Activated CD8-positive, alpha-beta T cell treated with anti-CD3 and anti-CD28 coated beads, Interleukin-2, amount 10 ng/mL, durations not matched to agents 7 days and 5 days (primary cell): ENCODE measurements at regions not wholly inside any gene's neighbourhood (a gene's known extent, or its start where the extent isn't known, plus 50 kb on each side); places are given as distances from the start of the nearest gene placed in this dataset.

Experiments
- ATAC-seq: fragments of 150-1000 bp; cut with Tn5 transposase; one replicate; pipeline ENCODE4 v1.10.0; 2021; ENCODE audit warnings: moderate library complexity
- CTCF ChIA-PET: fragments of 350-600 bp; sonication (Branson Sonifier 250); formaldehyde crosslinking; loops from one replicate; lab custom pipeline; 2021; ENCODE audit warnings: antibody characterized with exemption; lab: Charles Lee
- POLR2A ChIA-PET: fragments of 350-600 bp; sonication (Branson Sonifier 250); formaldehyde crosslinking; loops from one replicate; lab custom pipeline; 2021; ENCODE audit warnings: antibody characterized with exemption; lab: Charles Lee
- DNase-seq: peaks from one replicate; pipeline ENCODE4 v3.0.0-alpha.2; 2020
- H3K27ac Mint-ChIP-seq: one replicate; pipeline ENCODE4 v1.8.0; 2021; ENCODE audit warnings: mild to moderate bottlenecking, mixed read lengths
- H3K27me3 Mint-ChIP-seq: one replicate; pipeline ENCODE4 v1.8.0; 2021; ENCODE audit warnings: low read depth, mixed read lengths
- H3K36me3 Mint-ChIP-seq: one replicate; pipeline ENCODE4 v1.8.0; 2021; ENCODE audit warnings: low read depth, mixed read lengths
- H3K4me1 Mint-ChIP-seq: one replicate; pipeline ENCODE4 v1.8.0; 2021; ENCODE audit warnings: low read depth, mixed read lengths
- H3K4me3 Mint-ChIP-seq: one replicate; pipeline ENCODE4 v1.8.0; 2021; ENCODE audit warnings: mild to moderate bottlenecking, mixed read lengths
- H3K9me3 Mint-ChIP-seq: one replicate; pipeline ENCODE4 v1.8.0; 2022; ENCODE audit warnings: mixed read lengths; ENCODE audit not compliant: insufficient read depth

DNA sequence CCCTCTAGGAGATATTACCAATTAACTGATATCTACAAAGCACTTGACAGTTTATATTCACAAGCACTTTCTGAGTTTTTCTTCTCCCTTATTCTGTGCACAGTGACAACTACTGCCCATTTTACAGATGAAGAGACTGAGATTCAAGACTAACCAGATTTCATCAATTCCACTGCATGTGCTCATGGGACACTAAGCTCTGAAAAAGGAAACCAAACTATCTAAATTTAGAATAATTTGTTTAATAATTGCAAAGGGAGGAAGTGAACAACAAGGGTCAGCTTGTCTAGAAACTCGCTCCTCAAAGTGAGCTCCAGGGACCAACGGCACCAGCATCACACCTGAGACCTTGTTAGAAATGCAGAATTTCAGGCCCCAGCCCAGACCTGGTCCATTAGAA, 50.8 kb upstream of the MYLIP start:
- Mint-ChIP-seq H3K4me1 (no peaks in the 10 kb centered on the region), H3K27ac (no peak overlapping the region), H3K9me3 (no peaks in the 10 kb centered on the region), H3K4me3 (no peak overlapping the region), H3K27me3 (peaks cover 6% of the 10 kb centered on the region), H3K36me3 (no peaks in the 10 kb centered on the region)
- POLR2A ChIA-PET = no interaction called here
- DNase-seq (no peak), ATAC-seq (no peak)
- CTCF ChIA-PET = no interaction called here

DNA sequence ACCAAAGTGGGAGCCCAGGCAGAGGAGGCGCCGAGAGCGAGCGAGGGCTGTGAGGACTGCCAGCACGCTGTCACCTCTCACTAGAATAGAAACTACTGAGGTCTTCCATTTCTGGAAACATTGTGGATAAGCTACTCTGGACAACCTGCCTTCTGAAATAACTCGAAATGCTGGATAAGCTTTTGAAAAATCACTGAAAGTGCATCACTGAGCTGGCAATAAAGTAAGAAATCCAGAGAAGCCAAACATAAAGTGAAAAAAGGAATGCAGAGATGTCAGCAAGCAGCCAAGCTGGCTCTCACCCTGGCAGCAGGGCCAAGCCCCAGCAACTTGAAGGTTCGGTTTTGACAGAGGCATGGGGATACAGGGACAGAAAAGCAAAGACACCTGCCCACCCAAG, 59.2 kb upstream of the MYLIP start:
- ATAC-seq = no peak
- Mint-ChIP-seq H3K36me3 (no peaks in the 10 kb centered on the region), H3K9me3 (no peaks in the 10 kb centered on the region), H3K4me1 (peaks cover 2% of the 10 kb centered on the region), H3K27ac (no peak overlapping the region), H3K4me3 (no peak overlapping the region), H3K27me3 (peaks cover 5% of the 10 kb centered on the region)
- ChIA-PET CTCF (no interaction called here), POLR2A (no interaction called here)
- DNase-seq = no peak

DNA sequence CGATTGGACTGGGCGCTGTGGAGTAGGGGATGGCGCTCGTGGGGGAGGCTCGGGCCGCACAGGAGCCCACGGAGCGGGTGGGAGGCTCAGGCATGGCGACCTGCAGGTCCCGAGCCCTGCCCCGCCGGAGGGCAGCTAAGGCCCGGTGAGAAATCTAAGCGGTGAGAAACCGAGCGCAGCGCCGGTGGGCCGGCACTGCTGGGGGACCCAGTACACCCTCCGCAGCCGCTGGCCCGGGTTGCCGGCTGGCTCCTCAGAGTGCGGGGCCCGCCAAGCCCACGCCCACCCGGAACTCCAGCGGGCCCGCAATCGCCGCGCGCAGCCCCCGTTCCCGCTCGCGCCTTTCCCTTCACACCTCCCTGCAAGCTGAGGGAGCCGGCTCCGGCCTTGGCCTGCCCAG, 59.7 kb upstream of the MYLIP start:
- Mint-ChIP-seq H3K27ac (no peak overlapping the region), H3K4me1 (peaks cover 2% of the 10 kb centered on the region)
- POLR2A ChIA-PET = no interaction called here

DNA sequence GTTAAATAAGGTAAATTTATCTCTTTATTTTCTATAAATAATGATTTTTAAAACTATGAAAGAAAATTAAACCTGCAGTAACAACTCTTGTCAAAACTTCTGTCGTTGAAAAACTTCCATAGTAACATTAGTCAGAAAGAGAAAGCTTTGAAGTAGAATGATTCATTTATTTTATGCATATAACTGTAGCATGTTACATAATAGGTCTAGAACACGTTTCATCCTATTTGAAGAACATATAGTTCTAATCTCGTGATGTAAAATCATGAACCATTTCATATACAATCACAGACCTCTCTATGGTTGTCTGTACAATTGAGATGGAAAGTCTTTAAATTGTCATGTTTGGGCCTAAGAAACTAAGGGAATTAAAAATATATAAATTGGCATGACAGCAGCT, 61.3 kb upstream of the MYLIP start:
- H3K4me3 Mint-ChIP-seq = no peak overlapping the region
- ChIA-PET POLR2A (no interaction called here), CTCF (no interaction called here)
- H3K9me3 Mint-ChIP-seq = no peaks in the 10 kb centered on the region
- ATAC-seq (no peak), DNase-seq (no peak)
- peaks cover 5% of the 10 kb centered on the region for H3K27me3 Mint-ChIP-seq
- H3K36me3 Mint-ChIP-seq = no peaks in the 10 kb centered on the region
- no peak overlapping the region for H3K27ac Mint-ChIP-seq
- H3K4me1 Mint-ChIP-seq = peaks cover 2% of the 10 kb centered on the region

More for the DNA sequence above, 59.7 kb upstream of the MYLIP start:
- DNase-seq (no peak), ATAC-seq (no peak)
- Mint-ChIP-seq H3K27me3 (peaks cover 5% of the 10 kb centered on the region), H3K4me3 (no peak overlapping the region), H3K36me3 (no peaks in the 10 kb centered on the region), H3K9me3 (no peaks in the 10 kb centered on the region)
- CTCF ChIA-PET = no interaction called here

DNA sequence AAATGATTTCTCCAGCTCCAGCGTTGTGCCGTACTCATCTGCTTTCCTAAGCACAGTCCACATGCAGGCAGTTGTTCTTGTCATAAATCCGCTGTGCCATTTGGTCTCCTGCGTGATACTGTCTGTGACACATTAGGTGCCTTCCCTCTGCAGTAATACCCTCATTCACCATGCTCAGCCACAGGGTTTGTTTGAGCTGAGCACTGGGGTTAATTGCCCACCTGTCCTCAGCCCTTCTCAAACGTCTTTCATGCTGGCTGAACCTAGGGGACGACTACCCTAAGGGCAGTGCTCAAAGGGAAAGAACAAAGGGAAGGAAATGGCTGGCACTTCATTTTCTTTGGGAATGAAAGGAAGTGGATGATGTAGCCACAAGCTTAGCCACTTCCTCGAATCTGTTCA, 64.2 kb upstream of the MYLIP start:
- Mint-ChIP-seq H3K27me3 (peaks cover 5% of the 10 kb centered on the region), H3K36me3 (no peaks in the 10 kb centered on the region), H3K9me3 (no peaks in the 10 kb centered on the region), H3K4me3 (no peak overlapping the region), H3K4me1 (peaks cover 6% of the 10 kb centered on the region), H3K27ac (no peak overlapping the region)
- ATAC-seq (no peak), DNase-seq (no peak)
- ChIA-PET CTCF (no interaction called here), POLR2A (no interaction called here)

DNA sequence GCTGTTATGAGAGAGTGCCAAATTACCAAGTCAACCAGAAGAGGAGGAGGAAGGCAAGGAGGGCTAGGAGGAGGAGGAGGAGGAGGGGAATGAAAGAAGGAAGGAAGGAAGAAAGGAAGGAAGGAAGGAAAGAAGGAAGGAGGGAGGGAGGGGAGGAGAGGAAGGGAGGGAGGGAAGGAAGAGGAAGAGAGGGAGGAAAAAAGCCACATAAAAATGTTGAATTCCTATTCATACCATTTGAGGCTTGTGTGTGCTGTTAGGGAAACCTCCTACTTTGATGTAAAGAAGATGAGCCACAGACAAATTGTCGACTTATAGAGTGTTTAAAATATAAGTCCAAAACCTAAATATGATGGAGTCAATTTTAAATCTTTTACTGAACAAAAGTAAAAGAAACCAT, 65.3 kb upstream of the MYLIP start:
- peaks cover 5% of the 10 kb centered on the region for H3K27me3 Mint-ChIP-seq
- peaks cover 6% of the 10 kb centered on the region for H3K4me1 Mint-ChIP-seq
- POLR2A ChIA-PET = no interaction called here
- CTCF ChIA-PET = no interaction called here
- no peak for ATAC-seq
- H3K36me3 Mint-ChIP-seq = no peaks in the 10 kb centered on the region
- no peak for DNase-seq
- H3K9me3 Mint-ChIP-seq = no peaks in the 10 kb centered on the region
- no peak overlapping the region for H3K27ac Mint-ChIP-seq
- no peak overlapping the region for H3K4me3 Mint-ChIP-seq

DNA sequence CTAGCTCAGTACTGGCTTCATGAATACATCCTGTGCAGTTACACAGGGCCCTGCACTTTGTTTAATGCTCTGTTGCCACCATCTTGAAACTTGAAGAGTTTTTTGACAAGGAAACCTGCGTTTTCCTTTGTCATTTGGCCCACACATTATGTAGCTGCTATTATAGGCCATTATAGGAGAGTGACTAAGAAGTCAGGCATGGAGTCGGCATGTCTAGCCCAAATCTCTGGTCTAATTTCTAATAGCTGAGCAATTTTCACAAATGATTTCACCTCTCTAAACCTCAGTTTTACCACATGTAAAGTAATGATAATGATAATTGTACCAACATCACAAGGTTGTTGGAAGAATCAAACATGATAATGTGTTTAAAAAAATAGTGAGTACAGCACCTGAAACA, 67.1 kb upstream of the MYLIP start:
- H3K27ac Mint-ChIP-seq = no peak overlapping the region
- no peak for DNase-seq
- no peaks in the 10 kb centered on the region for H3K9me3 Mint-ChIP-seq
- ATAC-seq = no peak
- H3K4me3 Mint-ChIP-seq = no peak overlapping the region
- ChIA-PET POLR2A (no interaction called here), CTCF (no interaction called here)
- H3K36me3 Mint-ChIP-seq = no peaks in the 10 kb centered on the region
- H3K4me1 Mint-ChIP-seq = peaks cover 6% of the 10 kb centered on the region
- H3K27me3 Mint-ChIP-seq = peaks cover 5% of the 10 kb centered on the region

DNA sequence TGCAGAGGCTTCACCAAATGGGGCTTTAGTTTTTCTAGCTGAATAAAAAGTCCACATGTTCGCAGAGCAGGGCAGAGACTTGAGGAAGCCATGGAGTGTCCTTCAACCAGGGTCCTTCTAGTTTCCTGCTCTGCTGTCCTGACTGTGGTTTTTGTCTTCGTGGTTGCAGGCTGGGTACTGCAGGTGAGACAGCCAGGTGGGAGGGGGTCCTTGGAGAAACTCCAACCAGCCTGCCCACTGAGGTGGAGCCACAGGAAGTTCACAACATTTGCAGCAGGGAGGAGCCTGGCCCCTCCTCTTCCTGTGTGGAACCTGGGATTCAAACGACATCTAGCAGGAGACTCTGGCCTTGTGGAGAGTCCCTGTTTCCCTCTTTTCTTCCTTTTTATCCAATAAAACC, 68.8 kb upstream of the MYLIP start:
- peaks cover 6% of the 10 kb centered on the region for H3K4me1 Mint-ChIP-seq
- H3K36me3 Mint-ChIP-seq = no peaks in the 10 kb centered on the region
- ChIA-PET CTCF (no interaction called here), POLR2A (no interaction called here)
- H3K27ac Mint-ChIP-seq = no peak overlapping the region
- no peak overlapping the region for H3K4me3 Mint-ChIP-seq
- DNase-seq = no peak
- no peaks in the 10 kb centered on the region for H3K9me3 Mint-ChIP-seq
- no peak for ATAC-seq
- peaks cover 4% of the 10 kb centered on the region for H3K27me3 Mint-ChIP-seq

DNA sequence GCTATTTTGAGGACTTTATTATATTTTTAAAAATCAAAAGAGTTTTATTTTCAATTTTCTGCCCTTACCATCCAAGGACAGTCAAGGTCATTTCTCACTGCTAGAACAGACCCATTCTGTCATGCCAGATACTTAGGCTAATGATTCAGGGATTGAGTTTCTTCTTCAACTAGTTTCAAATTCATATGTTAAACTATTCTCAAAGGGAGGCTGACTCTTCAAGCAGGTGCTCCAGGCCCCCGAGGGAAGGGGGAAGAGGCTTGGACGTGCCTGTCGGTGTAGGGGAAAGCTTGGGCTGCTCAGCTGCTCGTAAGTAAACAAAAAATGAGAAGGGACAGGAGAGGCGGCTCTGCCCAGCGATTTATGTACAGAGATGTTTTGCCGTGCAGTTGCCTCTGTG, 69.4 kb upstream of the MYLIP start:
- H3K4me3 Mint-ChIP-seq = no peak overlapping the region
- H3K9me3 Mint-ChIP-seq = no peaks in the 10 kb centered on the region
- ATAC-seq (no peak), DNase-seq (no peak)
- H3K36me3 Mint-ChIP-seq = no peaks in the 10 kb centered on the region
- ChIA-PET POLR2A (no interaction called here), CTCF (no interaction called here)
- no peak overlapping the region for H3K27ac Mint-ChIP-seq
- peaks cover 2% of the 10 kb centered on the region for H3K27me3 Mint-ChIP-seq
- peaks cover 4% of the 10 kb centered on the region for H3K4me1 Mint-ChIP-seq

DNA sequence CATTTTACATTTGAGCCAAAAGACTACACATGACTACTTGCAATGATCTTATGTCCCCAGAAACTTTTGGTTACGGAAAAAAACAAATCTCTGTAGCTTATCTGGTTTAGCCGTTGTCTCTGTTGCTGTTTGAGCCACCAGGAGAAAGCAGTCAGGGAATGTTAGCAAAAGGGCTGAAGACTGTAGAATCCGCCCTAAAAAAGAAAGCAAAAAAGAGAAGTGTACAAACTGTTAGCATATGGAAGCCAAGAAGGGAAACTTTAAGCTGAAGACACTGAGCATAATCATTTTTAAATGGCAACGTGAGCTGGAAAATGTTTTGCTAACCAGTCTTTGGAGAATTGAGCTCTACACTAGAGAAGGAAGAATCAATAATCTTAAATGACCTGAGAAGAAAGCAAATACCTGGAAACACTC, 69.9 kb upstream of the MYLIP start:
- Mint-ChIP-seq H3K27ac (no peak overlapping the region), H3K9me3 (no peaks in the 10 kb centered on the region), H3K36me3 (no peaks in the 10 kb centered on the region), H3K27me3 (peaks cover 2% of the 10 kb centered on the region), H3K4me1 (peaks cover 4% of the 10 kb centered on the region), H3K4me3 (no peak overlapping the region)
- ChIA-PET CTCF (no interaction called here), POLR2A (no interaction called here)
- DNase-seq (no peak), ATAC-seq (no peak)

DNA sequence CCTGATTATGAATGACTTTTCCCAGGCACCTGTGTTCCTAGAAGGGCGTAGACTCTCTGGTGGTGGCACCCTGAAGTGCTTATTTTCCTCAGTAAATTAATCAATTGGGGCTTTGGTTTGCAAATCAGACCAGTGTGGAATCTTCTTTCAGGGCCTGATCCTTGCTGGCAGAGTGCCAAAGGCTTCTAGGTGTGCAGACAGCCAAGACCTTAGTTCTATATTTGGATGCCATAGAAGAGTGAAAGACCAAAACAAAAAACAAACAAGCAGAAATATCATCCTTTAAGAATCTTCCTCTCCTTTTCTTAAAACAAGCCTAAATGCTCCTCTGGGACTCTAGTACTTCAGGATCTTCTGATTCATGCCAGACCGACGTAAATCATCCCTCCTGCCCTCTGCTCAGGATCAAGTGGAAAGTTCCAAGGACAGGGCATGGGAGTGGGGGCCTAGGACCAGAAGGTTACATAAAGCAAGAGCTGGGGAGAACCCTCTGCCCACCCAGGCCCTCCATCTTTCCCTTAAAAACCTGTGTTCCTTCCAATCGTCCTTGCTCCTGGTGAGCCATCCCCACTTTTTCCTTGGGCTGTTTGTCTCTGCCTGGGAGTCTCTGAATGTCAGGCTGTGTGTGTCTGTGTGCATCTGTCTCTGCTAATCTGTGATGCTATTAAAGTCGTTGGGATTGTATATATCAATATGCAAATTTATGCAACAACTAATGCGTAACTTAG, 70.5 kb upstream of the MYLIP start:
- Mint-ChIP-seq H3K4me1 (peaks cover 4% of the 10 kb centered on the region), H3K4me3 (no peak overlapping the region), H3K36me3 (no peaks in the 10 kb centered on the region), H3K27ac (no peak overlapping the region), H3K9me3 (no peaks in the 10 kb centered on the region), H3K27me3 (peaks cover 4% of the 10 kb centered on the region)
- ChIA-PET POLR2A (no interaction called here), CTCF (no interaction called here)
- no peak for ATAC-seq
- DNase-seq = no peak

DNA sequence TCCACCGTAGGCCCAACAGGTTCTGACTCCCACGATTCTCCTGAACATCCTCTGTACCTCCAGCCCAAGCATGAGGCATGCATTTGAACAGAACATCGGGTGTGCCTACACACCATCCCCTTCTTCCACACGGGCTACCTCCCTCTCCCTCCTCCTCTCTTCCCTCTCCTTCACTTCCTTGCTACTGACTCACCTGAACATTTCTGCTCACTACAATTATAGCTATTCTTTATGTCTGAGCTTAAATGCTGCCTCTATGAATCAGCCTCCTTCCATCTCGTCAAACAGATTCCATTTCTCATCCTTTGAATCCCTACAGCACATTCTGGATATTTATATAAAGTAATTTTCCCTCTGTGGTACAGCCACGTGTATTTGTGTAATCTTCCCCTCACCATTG, 71.4 kb upstream of the MYLIP start:
- CTCF ChIA-PET = no interaction called here
- POLR2A ChIA-PET = no interaction called here
- no peak for ATAC-seq
- Mint-ChIP-seq H3K9me3 (no peaks in the 10 kb centered on the region), H3K27me3 (peaks cover 4% of the 10 kb centered on the region), H3K4me3 (no peak overlapping the region), H3K36me3 (no peaks in the 10 kb centered on the region), H3K4me1 (peaks cover 4% of the 10 kb centered on the region), H3K27ac (no peak overlapping the region)
- no peak for DNase-seq

DNA sequence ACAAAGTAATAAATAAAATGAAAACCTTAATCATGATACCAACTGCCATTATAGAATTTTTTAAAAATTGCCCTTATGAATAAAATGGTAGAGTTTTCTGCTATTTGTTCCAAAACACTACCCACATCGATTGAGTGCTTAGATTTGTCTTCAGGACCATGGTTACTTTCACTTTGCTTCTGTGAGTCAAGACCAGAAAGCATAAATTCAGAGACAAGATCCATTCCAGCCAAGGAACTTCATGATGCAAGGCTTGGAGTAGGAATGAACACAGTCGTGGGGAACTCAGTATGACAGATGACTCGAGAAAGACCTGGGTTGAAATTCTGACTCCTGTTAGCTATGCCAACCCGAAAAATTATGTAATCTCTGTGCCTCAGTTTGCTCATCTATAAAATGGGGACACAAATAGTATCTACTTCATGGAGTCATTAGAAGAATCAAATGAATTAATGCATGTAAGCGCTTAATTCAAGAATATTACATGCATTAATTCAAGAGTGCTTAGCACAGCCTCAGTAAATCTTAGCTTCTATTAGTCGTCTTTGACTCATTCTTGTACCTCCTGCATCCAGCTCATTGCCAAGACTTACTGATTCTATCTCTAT, 72.5 kb upstream of the MYLIP start:
- peaks cover 4% of the 10 kb centered on the region for H3K27me3 Mint-ChIP-seq
- ChIA-PET POLR2A (no interaction called here), CTCF (no interaction called here)
- peaks cover 4% of the 10 kb centered on the region for H3K4me1 Mint-ChIP-seq
- no peak for ATAC-seq
- H3K4me3 Mint-ChIP-seq = no peak overlapping the region
- DNase-seq = no peak
- no peak overlapping the region for H3K27ac Mint-ChIP-seq
- H3K36me3 Mint-ChIP-seq = no peaks in the 10 kb centered on the region
- H3K9me3 Mint-ChIP-seq = no peaks in the 10 kb centered on the region
